Thymus (tissue), 11 donors: ENCODE measurements at regions not wholly inside any gene's neighbourhood (a gene's known extent, or its start where the extent isn't known, plus 50 kb on each side); places are given as distances from the start of the nearest gene placed in this dataset.

Source experiments
- DNase-seq, 9 donors: peaks; one replicate each; pipeline ENCODE4 v3.0.0-alpha.2; 2013; ENCODE audit warnings: low spot score in 9 of 9, low read depth in 6 of 9, missing footprints in 1 of 9
- H3K27ac ChIP-seq, 2 donors: one replicate each; pipeline ENCODE4 v1.5.1; 2013; ENCODE audit warnings: control low read depth in 1 of 2, low read depth in 1 of 2, low read length in 1 of 2, mild to moderate bottlenecking in 1 of 2, moderate library complexity in 1 of 2
- H3K27me3 ChIP-seq, 2 donors: one replicate each; pipeline ENCODE4 v1.5.1; 2013; ENCODE audit warnings: low read length in 1 of 2; ENCODE audit not compliant: control insufficient read depth in 2 of 2, insufficient read depth in 1 of 2
- H3K36me3 ChIP-seq, 2 donors: one replicate each; pipeline ENCODE4 v1.5.1; 2013; ENCODE audit warnings: low read length in 1 of 2, mild to moderate bottlenecking in 1 of 2, moderate library complexity in 1 of 2; ENCODE audit not compliant: control insufficient read depth in 2 of 2, insufficient read depth in 2 of 2
- H3K4me1 ChIP-seq, 2 donors: one replicate each; pipeline ENCODE4 v1.5.1; 2013; ENCODE audit warnings: low read length in 2 of 2; ENCODE audit not compliant: control insufficient read depth in 2 of 2, insufficient read depth in 2 of 2
- H3K4me3 ChIP-seq, 2 donors: one replicate each; pipeline ENCODE4 v1.5.1; 2013; ENCODE audit warnings: low read length in 2 of 2, control low read depth in 1 of 2, mild to moderate bottlenecking in 1 of 2
- H3K9me3 ChIP-seq, 2 donors: one replicate each; pipeline ENCODE4 v1.5.1; 2013; ENCODE audit warnings: low read length in 1 of 2, mild to moderate bottlenecking in 1 of 2; ENCODE audit not compliant: control insufficient read depth in 2 of 2, insufficient read depth in 1 of 2
- WGBS: extraction: QIAGEN DNeasy Blood & Tissue Kit; methylation state at CpG from one replicate; pipeline ENCODE4 v1.1.7; 2013; 5-methylcytosine and 5-hydroxymethylcytosine counted together
- donor health status: healthy.

DNA sequence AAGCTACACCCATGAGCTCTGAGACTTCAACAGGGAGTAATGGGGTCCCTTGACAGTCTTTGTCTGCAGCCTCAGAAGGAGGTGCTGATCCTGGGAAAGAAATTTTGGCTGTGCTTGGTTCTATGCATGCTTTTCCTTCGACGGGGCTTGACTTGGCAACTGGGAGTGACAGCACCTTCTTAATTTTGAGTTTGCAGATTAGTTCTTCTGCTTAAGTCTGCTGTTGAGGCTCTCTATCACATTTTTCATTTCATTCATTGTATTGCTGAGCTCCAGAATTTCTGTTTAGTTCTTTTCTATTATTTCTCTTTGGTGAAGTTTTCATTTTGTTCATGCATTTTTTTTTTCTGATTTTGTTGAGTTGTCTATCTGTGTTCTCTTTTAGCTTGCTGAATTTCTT is 125.6 kb downstream of the SNX19 start:
- H3K36me3 ChIP-seq = no peaks in the 10 kb centered on the region
- H3K9me3 ChIP-seq = no peaks in the 10 kb centered on the region
- H3K27me3 ChIP-seq = no peaks in the 10 kb centered on the region
- no peak overlapping the region for H3K27ac ChIP-seq
- over 99% methylated on average over 2 of the region's 2 CpGs for WGBS
- no peak for DNase-seq
- no peaks in the 10 kb centered on the region for H3K4me1 ChIP-seq
- H3K4me3 ChIP-seq = no peak overlapping the region

DNA sequence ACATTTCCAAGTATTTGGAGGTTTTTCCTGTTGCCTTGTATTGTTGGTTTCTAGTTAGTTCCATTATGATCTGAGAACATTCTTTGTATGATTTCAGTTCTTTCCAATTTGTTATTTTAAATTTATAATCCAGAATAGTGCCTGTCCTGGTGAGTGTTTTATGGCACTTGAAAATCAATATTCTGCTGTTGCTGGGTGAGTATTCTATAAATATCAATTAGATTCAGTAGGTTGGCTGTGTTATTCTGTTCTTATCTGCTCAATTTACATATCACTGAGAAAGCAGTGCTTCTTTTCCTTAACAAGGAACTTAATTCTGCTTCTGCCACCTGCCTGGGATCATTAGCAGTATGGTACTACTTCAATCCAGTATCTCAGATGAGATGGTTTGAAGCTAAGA is 123.5 kb downstream of the SNX19 start:
- no peak for DNase-seq
- Histone ChIP-seq H3K9me3 (no peaks in the 10 kb centered on the region), H3K4me1 (no peaks in the 10 kb centered on the region), H3K27me3 (no peaks in the 10 kb centered on the region), H3K27ac (no peak overlapping the region), H3K36me3 (no peaks in the 10 kb centered on the region), H3K4me3 (no peak overlapping the region)

DNA sequence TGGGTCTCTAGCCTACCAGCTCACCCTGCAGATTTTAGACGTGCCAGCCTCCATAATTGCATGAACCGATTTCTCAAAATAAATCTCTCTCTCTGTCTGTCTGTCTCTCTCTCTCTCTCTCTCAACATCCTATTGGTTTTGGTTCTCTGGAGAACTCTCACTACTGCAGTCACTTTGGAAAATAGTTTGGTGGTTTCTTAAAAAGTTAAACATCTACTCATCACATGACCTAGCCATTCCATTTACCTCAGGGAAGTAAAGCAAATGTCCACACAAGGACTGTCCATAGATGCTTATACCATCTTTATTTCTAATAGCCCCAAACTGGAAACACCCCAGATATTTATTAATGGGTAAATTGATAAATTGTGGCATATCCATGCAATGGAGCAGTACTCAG is 119.5 kb downstream of the SNX19 start:
- no peak overlapping the region for H3K27ac ChIP-seq
- no peaks in the 10 kb centered on the region for H3K9me3 ChIP-seq
- H3K36me3 ChIP-seq = no peaks in the 10 kb centered on the region
- no peak overlapping the region for H3K4me3 ChIP-seq
- H3K27me3 ChIP-seq = no peaks in the 10 kb centered on the region
- WGBS = 76% methylated on average over 2 of the region's 2 CpGs
- no peaks in the 10 kb centered on the region for H3K4me1 ChIP-seq
- no peak for DNase-seq

DNA sequence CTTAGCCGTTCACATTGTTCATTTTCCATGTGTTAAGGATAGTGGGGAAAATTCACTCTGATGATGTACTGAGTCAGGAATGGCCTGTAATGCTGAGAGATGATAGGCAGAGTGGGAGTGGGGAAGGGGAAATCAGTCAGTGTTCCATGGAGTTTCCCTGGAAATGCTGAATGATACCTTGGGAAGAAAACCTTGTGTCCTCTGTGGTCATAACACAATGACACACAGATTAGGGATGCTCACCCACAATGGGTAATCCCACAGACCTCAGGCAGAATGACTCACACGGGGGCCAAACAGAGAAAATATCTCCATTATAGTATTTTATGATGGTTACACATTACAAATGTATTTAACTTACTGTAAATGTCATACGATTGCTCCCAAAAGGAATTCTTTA is 118.0 kb downstream of the SNX19 start:
- DNase-seq = no peak
- WGBS = 93% methylated on average over 3 of the region's 3 CpGs

DNA sequence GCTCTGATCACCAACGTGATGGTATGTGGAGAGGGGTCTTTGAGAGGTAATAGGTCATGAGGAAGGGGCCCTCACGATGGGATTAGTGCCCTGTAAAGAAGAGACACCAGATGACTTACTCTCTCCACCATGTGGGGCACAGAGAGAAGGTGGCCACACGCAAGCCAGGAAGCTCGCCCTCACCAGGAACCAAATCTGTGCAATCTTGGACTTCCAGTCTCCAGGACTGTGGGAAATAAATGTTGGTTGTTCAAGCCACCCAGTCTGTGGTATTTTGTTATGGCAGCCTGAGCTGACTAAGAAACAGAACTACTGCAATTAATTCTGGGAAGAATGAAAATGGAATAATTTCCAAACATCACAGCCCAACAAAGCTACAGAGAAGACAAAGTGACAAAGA is 117.5 kb downstream of the SNX19 start:
- H3K9me3 ChIP-seq = no peaks in the 10 kb centered on the region
- no peak overlapping the region for H3K27ac ChIP-seq
- H3K27me3 ChIP-seq = no peaks in the 10 kb centered on the region
- H3K4me3 ChIP-seq = no peak overlapping the region
- WGBS = 94% methylated on average over 4 of the region's 4 CpGs
- DNase-seq = no peak
- no peaks in the 10 kb centered on the region for H3K36me3 ChIP-seq
- no peaks in the 10 kb centered on the region for H3K4me1 ChIP-seq

More for the DNA sequence above, 118.0 kb downstream of the SNX19 start:
- Histone ChIP-seq H3K36me3 (no peaks in the 10 kb centered on the region), H3K4me3 (no peak overlapping the region), H3K9me3 (no peaks in the 10 kb centered on the region), H3K27me3 (no peaks in the 10 kb centered on the region), H3K27ac (no peak overlapping the region), H3K4me1 (no peaks in the 10 kb centered on the region)

DNA sequence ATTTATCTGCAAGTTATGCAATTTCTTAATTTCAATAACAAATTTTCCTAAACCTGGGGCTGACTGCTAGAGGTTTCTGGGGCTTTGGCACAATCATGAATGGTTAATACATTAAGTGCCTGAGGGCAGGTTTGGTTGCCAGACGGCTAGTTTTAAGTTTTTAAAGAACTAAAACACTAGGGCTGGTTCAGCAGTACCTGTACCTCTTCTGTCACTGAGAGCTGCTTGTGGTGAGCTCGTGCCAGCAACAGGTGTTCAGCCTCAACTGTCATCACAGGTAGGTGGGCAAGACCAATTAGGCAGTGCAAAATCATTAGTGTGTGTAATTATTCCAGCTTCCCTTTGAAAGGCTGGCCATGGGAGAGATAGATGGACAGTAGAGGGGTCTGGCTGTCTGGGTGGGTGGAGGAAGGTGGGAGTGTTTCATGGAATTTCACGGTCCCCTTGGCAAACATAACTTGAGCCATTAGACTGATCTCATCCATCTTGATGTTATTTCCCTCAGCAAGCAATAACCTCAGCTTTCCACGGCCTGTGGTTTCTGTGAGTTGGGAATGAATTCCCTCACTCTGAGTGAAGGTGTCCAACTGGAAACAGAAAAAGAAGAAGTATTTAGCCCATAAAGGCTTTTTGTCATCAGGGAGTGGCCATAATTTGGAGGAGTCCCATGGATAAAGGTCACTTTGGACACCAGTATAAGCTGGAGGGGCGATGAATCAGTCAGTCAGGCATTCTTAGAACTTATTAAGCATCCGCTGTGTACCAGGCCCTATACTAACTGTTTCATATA is 114.8 kb downstream of the SNX19 start:
- Histone ChIP-seq H3K4me1 (no peaks in the 10 kb centered on the region), H3K27me3 (no peaks in the 10 kb centered on the region), H3K27ac (no peak overlapping the region), H3K36me3 (no peaks in the 10 kb centered on the region), H3K4me3 (no peak overlapping the region), H3K9me3 (no peaks in the 10 kb centered on the region)
- DNase-seq = no peak
- WGBS = 92% methylated on average over 6 of the region's 6 CpGs

- WGBS = 92% methylated on average over 2 of the region's 2 CpGs
- Histone ChIP-seq H3K4me3 (no peak overlapping the region), H3K4me1 (no peaks in the 10 kb centered on the region), H3K27ac (no peak overlapping the region), H3K36me3 (no peaks in the 10 kb centered on the region), H3K27me3 (no peaks in the 10 kb centered on the region), H3K9me3 (no peaks in the 10 kb centered on the region)
- no peak for DNase-seq
These were observed 113.7 kb downstream of the SNX19 start for GRCh38 chr11:130802567-130802966.

- H3K27me3 ChIP-seq = no peaks in the 10 kb centered on the region
- no peaks in the 10 kb centered on the region for H3K9me3 ChIP-seq
- no peaks in the 10 kb centered on the region for H3K4me1 ChIP-seq
- no peak overlapping the region for H3K4me3 ChIP-seq
- 95% methylated on average over 12 of the region's 12 CpGs for WGBS
- DNase-seq = no peak
- H3K36me3 ChIP-seq = no peaks in the 10 kb centered on the region
- no peak overlapping the region for H3K27ac ChIP-seq
These were observed 111.8 kb downstream of the SNX19 start for GRCh38 chr11:130804306-130805076.

DNA sequence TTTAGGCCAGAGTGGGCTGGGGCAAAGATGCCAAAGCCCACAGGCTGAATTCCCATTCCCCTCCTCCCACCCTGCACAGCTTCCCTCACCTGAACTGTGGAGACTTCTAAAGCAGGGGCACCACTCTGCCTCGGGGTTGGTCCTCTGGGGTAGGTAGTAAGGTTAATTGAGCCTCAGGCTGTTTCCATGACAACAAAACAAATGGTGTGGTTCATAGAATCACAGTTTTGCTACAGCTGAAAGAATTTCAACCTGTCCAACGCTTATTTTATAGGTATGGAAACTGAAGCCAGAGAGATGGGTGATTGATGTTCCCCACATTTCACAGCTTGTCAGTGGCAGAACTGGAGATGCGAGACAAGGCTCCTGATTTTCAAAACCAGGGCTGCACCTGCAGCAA is 109.5 kb downstream of the SNX19 start:
- H3K9me3 ChIP-seq = no peaks in the 10 kb centered on the region
- H3K4me1 ChIP-seq = no peaks in the 10 kb centered on the region
- WGBS = 74% methylated on average over 3 of the region's 3 CpGs
- no peak for DNase-seq
- no peak overlapping the region for H3K27ac ChIP-seq
- no peaks in the 10 kb centered on the region for H3K36me3 ChIP-seq
- H3K27me3 ChIP-seq = no peaks in the 10 kb centered on the region
- no peak overlapping the region for H3K4me3 ChIP-seq
